Osteocyte (in vitro differentiated cells): ENCODE measurements at regions not wholly inside any gene's neighbourhood (a gene's known extent, or its start where the extent isn't known, plus 50 kb on each side); places are given as distances from the start of the nearest gene placed in this dataset.

ENCODE experiments used
- DNase-seq: peaks from one replicate; pipeline ENCODE4 v3.0.0; 2021; ENCODE audit warnings: mixed read lengths; ENCODE audit not compliant: unreplicated experiment; ENCODE audit errors: extremely low spot score
- H3K27ac Mint-ChIP-seq: one replicate; pipeline ENCODE4 v1.8.0; 2021; ENCODE audit warnings: mild to moderate bottlenecking, mixed read lengths; ENCODE audit not compliant: unreplicated experiment
- H3K27me3 Mint-ChIP-seq: one replicate; pipeline ENCODE4 v1.8.0; 2021; ENCODE audit warnings: mixed read lengths; ENCODE audit not compliant: unreplicated experiment
- H3K36me3 Mint-ChIP-seq: one replicate; pipeline ENCODE4 v1.8.0; 2021; ENCODE audit warnings: mixed read lengths; ENCODE audit not compliant: unreplicated experiment
- H3K4me1 Mint-ChIP-seq: one replicate; pipeline ENCODE4 v1.8.0; 2021; ENCODE audit warnings: mixed read lengths; ENCODE audit not compliant: unreplicated experiment
- H3K4me3 Mint-ChIP-seq: one replicate; pipeline ENCODE4 v1.8.0; 2021; ENCODE audit warnings: mild to moderate bottlenecking, moderate library complexity, mixed read lengths; ENCODE audit not compliant: unreplicated experiment
- H3K9me3 Mint-ChIP-seq: one replicate; pipeline ENCODE4 v1.8.0; 2021; ENCODE audit warnings: mixed read lengths; ENCODE audit not compliant: unreplicated experiment
- TF ChIP-seq, protein P1 (sequence below): fragments of 200-600 bp; sonication (generic); IDR thresholded peaks from 2 replicates; pipeline ENCODE4 v1.5.0; 2021; ENCODE audit warnings: antibody characterized with exemption, mild to moderate bottlenecking, moderate library complexity

DNA sequence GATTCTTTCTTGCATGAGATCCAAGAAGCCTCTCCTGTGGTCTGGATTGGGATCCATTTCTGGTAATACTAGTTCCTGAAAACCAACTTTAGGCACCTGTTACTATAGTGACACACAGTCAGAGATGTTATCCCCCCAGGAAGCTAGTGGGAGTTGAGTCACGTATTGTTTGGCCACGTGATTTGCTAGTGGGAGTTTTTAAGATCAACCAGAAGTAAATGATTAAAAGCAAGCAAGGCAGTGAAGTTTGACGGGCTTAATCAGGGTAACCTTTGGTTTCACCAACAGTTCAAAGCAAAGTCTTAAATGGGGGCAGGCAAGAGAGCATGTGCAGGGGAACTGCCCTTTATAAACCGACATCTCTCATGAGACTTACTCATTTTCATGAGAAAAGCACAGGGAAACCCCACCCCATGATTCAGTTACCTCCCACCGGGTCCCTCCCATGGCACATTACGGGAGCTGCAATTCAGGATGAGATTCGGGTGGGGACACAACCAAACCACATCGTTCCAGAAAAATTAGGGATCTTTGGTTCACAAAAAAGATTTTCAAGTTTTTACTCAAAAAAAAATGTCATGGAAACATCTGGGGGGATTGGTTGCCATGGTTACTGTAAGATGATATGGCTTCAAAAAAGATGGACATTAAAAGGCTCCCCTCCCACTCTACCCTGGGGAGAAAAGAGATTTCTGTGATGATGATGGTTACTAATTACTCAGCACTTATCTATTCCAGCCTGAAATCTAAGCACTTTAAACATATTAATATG lies 483.1 kb upstream of the ERCC4 start:
- no peak for DNase-seq
- H3K4me1 Mint-ChIP-seq: no peaks in the 10 kb centered on the region
- H3K27ac Mint-ChIP-seq: no peak overlapping the region
- TF ChIP-seq, protein P1, sequence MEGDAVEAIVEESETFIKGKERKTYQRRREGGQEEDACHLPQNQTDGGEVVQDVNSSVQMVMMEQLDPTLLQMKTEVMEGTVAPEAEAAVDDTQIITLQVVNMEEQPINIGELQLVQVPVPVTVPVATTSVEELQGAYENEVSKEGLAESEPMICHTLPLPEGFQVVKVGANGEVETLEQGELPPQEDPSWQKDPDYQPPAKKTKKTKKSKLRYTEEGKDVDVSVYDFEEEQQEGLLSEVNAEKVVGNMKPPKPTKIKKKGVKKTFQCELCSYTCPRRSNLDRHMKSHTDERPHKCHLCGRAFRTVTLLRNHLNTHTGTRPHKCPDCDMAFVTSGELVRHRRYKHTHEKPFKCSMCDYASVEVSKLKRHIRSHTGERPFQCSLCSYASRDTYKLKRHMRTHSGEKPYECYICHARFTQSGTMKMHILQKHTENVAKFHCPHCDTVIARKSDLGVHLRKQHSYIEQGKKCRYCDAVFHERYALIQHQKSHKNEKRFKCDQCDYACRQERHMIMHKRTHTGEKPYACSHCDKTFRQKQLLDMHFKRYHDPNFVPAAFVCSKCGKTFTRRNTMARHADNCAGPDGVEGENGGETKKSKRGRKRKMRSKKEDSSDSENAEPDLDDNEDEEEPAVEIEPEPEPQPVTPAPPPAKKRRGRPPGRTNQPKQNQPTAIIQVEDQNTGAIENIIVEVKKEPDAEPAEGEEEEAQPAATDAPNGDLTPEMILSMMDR: no peak
- no peak overlapping the region for H3K4me3 Mint-ChIP-seq
- no peaks in the 10 kb centered on the region for H3K27me3 Mint-ChIP-seq
- no peaks in the 10 kb centered on the region for H3K36me3 Mint-ChIP-seq
- peaks cover 48% of the 10 kb centered on the region for H3K9me3 Mint-ChIP-seq

- no peak overlapping the region for H3K27ac Mint-ChIP-seq
- no peaks in the 10 kb centered on the region for H3K4me1 Mint-ChIP-seq
- TF ChIP-seq, protein P1: no peak
- no peaks in the 10 kb centered on the region for H3K36me3 Mint-ChIP-seq
- peaks cover 48% of the 10 kb centered on the region for H3K9me3 Mint-ChIP-seq
- H3K4me3 Mint-ChIP-seq: no peak overlapping the region
- no peaks in the 10 kb centered on the region for H3K27me3 Mint-ChIP-seq
- DNase-seq: no peak
Observed at GRCh38 chr16:13437413-13437795, 482.6 kb upstream of the ERCC4 start.

DNA sequence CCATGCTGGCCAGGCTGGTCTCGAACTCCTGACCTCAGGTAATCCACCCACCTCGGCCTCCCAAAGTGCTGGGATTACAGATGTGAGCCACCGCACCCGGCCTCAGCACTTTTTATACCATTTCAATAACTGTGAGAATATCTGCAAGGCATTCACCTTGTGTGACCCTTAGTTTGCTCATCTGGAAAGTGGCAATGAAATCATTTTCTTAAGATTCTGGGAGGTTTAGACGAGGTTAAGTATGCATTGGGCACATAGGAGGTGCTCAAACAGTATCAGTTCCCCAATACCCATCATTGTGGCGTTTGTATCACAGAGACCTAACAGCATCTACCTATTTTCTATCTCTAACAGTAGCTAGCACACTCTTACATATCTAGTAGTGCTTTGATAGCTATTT lies 481.9 kb upstream of the ERCC4 start:
- Mint-ChIP-seq H3K27me3 (no peaks in the 10 kb centered on the region), H3K4me3 (no peak overlapping the region), H3K4me1 (no peaks in the 10 kb centered on the region), H3K9me3 (peaks cover 47% of the 10 kb centered on the region), H3K36me3 (no peaks in the 10 kb centered on the region), H3K27ac (no peak overlapping the region)
- TF ChIP-seq, protein P1: no peak
- no peak for DNase-seq

DNA sequence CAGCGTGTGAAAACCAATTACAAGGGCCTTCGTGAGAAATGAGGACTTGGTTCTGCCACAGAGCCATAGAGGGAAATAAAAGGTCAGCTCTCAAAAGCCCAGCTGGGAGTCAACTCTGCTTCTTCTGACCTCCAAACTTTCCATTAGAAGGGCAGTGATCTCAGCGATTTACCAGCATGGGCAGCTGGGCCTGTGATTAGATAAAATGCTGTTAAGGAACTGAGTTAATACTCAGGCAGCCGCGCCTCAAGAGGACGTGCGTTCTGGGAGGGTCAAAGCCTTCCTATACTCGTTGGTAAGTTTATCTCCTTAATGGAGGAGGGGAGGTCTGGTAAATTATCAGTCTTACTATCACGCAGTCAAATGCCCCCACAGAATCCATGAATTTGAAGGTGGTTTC lies 480.2 kb upstream of the ERCC4 start:
- H3K27ac Mint-ChIP-seq: no peak overlapping the region
- H3K9me3 Mint-ChIP-seq: peaks cover 43% of the 10 kb centered on the region
- H3K27me3 Mint-ChIP-seq: no peaks in the 10 kb centered on the region
- TF ChIP-seq, protein P1: no peak
- no peaks in the 10 kb centered on the region for H3K36me3 Mint-ChIP-seq
- DNase-seq: no peak
- no peaks in the 10 kb centered on the region for H3K4me1 Mint-ChIP-seq
- no peak overlapping the region for H3K4me3 Mint-ChIP-seq

DNA sequence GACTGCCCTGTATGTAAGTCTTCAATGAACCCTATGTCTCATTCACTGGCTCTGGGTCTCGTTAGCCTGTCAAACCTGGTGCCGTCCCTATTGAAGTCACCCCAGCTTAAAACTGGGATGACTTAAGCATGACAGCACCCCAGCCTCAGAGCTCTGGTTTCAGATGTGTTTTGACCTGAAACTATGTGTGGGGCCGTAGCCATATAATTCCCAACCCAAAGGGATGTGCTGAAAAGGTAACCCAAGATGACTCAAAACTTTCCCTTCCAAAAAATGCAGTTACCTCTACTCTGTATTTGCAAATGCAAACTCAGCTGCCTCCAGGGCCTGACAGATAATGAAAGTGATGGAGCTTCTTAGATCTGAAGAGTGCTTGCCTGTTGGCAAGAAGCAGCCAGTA lies 478.3 kb upstream of the ERCC4 start:
- no peak for DNase-seq
- H3K27me3 Mint-ChIP-seq: no peaks in the 10 kb centered on the region
- no peaks in the 10 kb centered on the region for H3K36me3 Mint-ChIP-seq

More for the DNA sequence above, 478.3 kb upstream of the ERCC4 start:
- Mint-ChIP-seq H3K4me1 (no peaks in the 10 kb centered on the region), H3K9me3 (peaks cover 38% of the 10 kb centered on the region), H3K4me3 (no peak overlapping the region), H3K27ac (no peak overlapping the region)
- TF ChIP-seq, protein P1: no peak
